GM12878 (cell line): ENCODE measurements at regions not wholly inside any gene's neighbourhood (a gene's known extent, or its start where the extent isn't known, plus 50 kb on each side); places are given as distances from the start of the nearest gene placed in this dataset.
A peak's percentile ranks its signal among the peaks of the same experiment; 100 is the strongest.
"Not testable (repeated sequence)": the region's sequence is repeated elsewhere in the genome, so short reads cannot be mapped to it uniquely, and the experiment has no call there.

Experiments used
- ATAC-seq: fragments of 200-7000 bp; cut with Tn5 transposase; 3 replicates; pipeline ENCODE4 v1.9.1; 2020; ENCODE audit warnings: mild to moderate bottlenecking, moderate library complexity
- BruUV-seq: library from RNA; stranded (reverse); fragments of 400-500 nt; replicated peaks from 2 replicates; lab custom pipeline; 2021; lab: Mats Ljungman, UMichigan
- CTCF ChIA-PET: fragments of 300-600 bp; sonication (Branson Sonifier 250); formaldehyde crosslinking; extraction: SDS; loops from one replicate; lab custom pipeline; 2021; ENCODE audit warnings: inconsistent platforms; lab: Yijun Ruan, JAX
- POLR2A ChIA-PET: fragments of 350-600 bp; formaldehyde crosslinking; extraction: SDS; loops from one replicate; lab custom pipeline; 2021; ENCODE audit warnings: inconsistent platforms; lab: Charles Lee
- RAD21 ChIA-PET: fragments of 300-600 bp; sonication (Branson Sonifier 250); formaldehyde crosslinking; loops from one replicate; lab custom pipeline; 2023; ENCODE audit warnings: antibody characterized with exemption; ENCODE audit not compliant: unreplicated experiment; lab: Charles Lee
- SMC1A ChIA-PET: fragments of 300-600 bp; sonication (Branson Sonifier 250); formaldehyde crosslinking; loops from one replicate; lab custom pipeline; 2023; ENCODE audit not compliant: unreplicated experiment, uncharacterized antibody; lab: Charles Lee
- DNase-seq: peaks from one replicate; pipeline ENCODE4 v3.0.0-alpha.2; 2011; ENCODE audit warnings: low read depth, low spot score
- FAIRE-seq: peaks from 3 replicates; lab custom pipeline; 2011; peaks lifted over from hg19 to GRCh38; lab: Jason Lieb, UNC
- H2AFZ ChIP-seq: 2 replicates; pipeline ENCODE4 v1.6.0; 2011; ENCODE audit warnings: low read depth, low read length, control low read depth; ENCODE audit not compliant: control insufficient read depth
- H3K27ac ChIP-seq: 2 replicates; pipeline ENCODE4 v1.5.1; 2011; ENCODE audit warnings: control low read depth; ENCODE audit not compliant: control insufficient read depth, insufficient read depth
- H3K27me3 ChIP-seq, 2 experiments: replicated peaks in 1 of 2; 2 replicates each; pipeline versions ENCODE4 v1.6.0 to v1.6.1; 2011; ENCODE audit warnings: low read length in 1 of 2; ENCODE audit not compliant: control insufficient read depth in 2 of 2, insufficient read depth in 2 of 2
- H3K36me3 ChIP-seq, 2 experiments: 2 replicates each; pipeline ENCODE4 v1.5.1; 2011; ENCODE audit warnings: low read length in 1 of 2; ENCODE audit not compliant: control insufficient read depth in 2 of 2, insufficient read depth in 2 of 2
- H3K4me1 ChIP-seq: 2 replicates; pipeline ENCODE4 v1.6.1; 2011; ENCODE audit warnings: mild to moderate bottlenecking, low read length, moderate library complexity, mixed read lengths; ENCODE audit not compliant: control insufficient read depth, insufficient read depth
- H3K4me2 ChIP-seq: 2 replicates; pipeline ENCODE4 v1.6.0; 2011; ENCODE audit warnings: control low read depth; ENCODE audit not compliant: control insufficient read depth, insufficient read depth
- H3K4me3 ChIP-seq: fragments of 200-600 bp; sonication (generic); 2 replicates; pipeline ENCODE4 v1.5.1; 2016
- H3K79me2 ChIP-seq: 2 replicates; pipeline ENCODE4 v1.6.0; 2011; ENCODE audit warnings: low read length; ENCODE audit not compliant: control insufficient read depth, insufficient read depth
- H3K9ac ChIP-seq: 2 replicates; pipeline ENCODE4 v1.8.0; 2011; ENCODE audit warnings: low read length, control low read depth, mixed read lengths; ENCODE audit not compliant: control insufficient read depth, insufficient read depth
- H3K9me3 ChIP-seq: replicated peaks from 3 replicates; pipeline ENCODE4 v1.5.1; 2011; ENCODE audit warnings: mild to moderate bottlenecking, low read length; ENCODE audit not compliant: control insufficient read depth, insufficient read depth
- H4K20me1 ChIP-seq: 2 replicates; pipeline ENCODE4 v1.6.0; 2011; ENCODE audit not compliant: control insufficient read depth, insufficient read depth
- RUNX3 ChIP-seq: IDR thresholded peaks from 2 replicates; pipeline ENCODE4 v1.6.1; 2012; ENCODE audit warnings: low read length, inconsistent platforms
- SREBF1 ChIP-seq: IDR thresholded peaks from 2 replicates; pipeline ENCODE4 v1.6.1; 2012; ENCODE audit warnings: mild to moderate bottlenecking, low read length
- WGBS: methylation state at CpG from one replicate; pipeline ENCODE4 v1.1.6; 2016; ENCODE audit warnings: low lambda C conversion rate; ENCODE audit not compliant: insufficient replicate concordance, insufficient coverage; ENCODE audit errors: missing lambda C conversion rate; 5-methylcytosine and 5-hydroxymethylcytosine counted together
- in situ Hi-C: fragments of 300-500 bp; cut with MboI; formaldehyde crosslinking; loops from 9 replicates; pipeline ENCODE4 v1.14.3; 2018; ENCODE audit warnings: mixed read lengths
- intact Hi-C: fragments of 100-400 bp; cut with micrococcal nuclease; formaldehyde crosslinking; loops from one replicate; pipeline ENCODE4 v1.14.2; 2022; ENCODE audit not compliant: unreplicated experiment

- H3K4me3 ChIP-seq, DNase-seq, H4K20me1 ChIP-seq, H3K9ac ChIP-seq, ATAC-seq, POLR2A ChIA-PET, FAIRE-seq, H3K4me1 ChIP-seq, H2AFZ ChIP-seq, in situ Hi-C loops, BruUV-seq, SMC1A ChIA-PET, H3K36me3 ChIP-seq, intact Hi-C loops, H3K27me3 ChIP-seq, RAD21 ChIA-PET, H3K4me2 ChIP-seq, CTCF ChIA-PET, H3K27ac ChIP-seq, H3K9me3 ChIP-seq, H3K79me2 ChIP-seq: not testable (repeated sequence)
- WGBS, result 0% methylated on average over 1 of the region's 1 CpG
Measured at GRCh38 chr2:129046475-129046874, 727.8 kb upstream of the HS6ST1 start.

GRCh38 chr2:129050101-129050500 is 731.4 kb upstream of the HS6ST1 start:
- Histone ChIP-seq H3K36me3 (no peaks in the 10 kb centered on the region), H3K27me3 (no peaks in the 10 kb centered on the region), H3K4me3 (no peak overlapping the region), H3K79me2 (no peaks in the 10 kb centered on the region), H2AFZ (no peak overlapping the region), H4K20me1 (no peaks in the 10 kb centered on the region), H3K9ac (no peak overlapping the region), H3K27ac (no peak overlapping the region), H3K4me2 (no peak overlapping the region), H3K4me1 (no peaks in the 10 kb centered on the region), H3K9me3 (no peaks in the 10 kb centered on the region; the same call in 1 of the 3 replicates)
- intact Hi-C loops, result no loop called here
- BruUV-seq, result no TSS peak
- SMC1A ChIA-PET, result no interaction called here
- TF ChIP-seq RUNX3 (0 out of 2 replicates have a peak, but pooled peaks have one; percentile 7), SREBF1 (no peak)
- POLR2A ChIA-PET, result no interaction called here
- RAD21 ChIA-PET, result no interaction called here
- no peak for ATAC-seq
- no peak for FAIRE-seq
- CTCF ChIA-PET, result no interaction called here
- no peak for DNase-seq
- 6% methylated on average over 3 of the region's 3 CpGs for WGBS
- in situ Hi-C loops, result no loop called here
